AML-193 (cell line): ENCODE measurements at regions not wholly inside any gene's neighbourhood (a gene's known extent, or its start where the extent isn't known, plus 50 kb on each side); places are given as distances from the start of the nearest gene placed in this dataset.

Experiments
- DNase-seq, 2 experiments: peaks; one replicate each; lab custom pipeline; 2025; lab: John Stamatoyannopoulos, UW

DNA sequence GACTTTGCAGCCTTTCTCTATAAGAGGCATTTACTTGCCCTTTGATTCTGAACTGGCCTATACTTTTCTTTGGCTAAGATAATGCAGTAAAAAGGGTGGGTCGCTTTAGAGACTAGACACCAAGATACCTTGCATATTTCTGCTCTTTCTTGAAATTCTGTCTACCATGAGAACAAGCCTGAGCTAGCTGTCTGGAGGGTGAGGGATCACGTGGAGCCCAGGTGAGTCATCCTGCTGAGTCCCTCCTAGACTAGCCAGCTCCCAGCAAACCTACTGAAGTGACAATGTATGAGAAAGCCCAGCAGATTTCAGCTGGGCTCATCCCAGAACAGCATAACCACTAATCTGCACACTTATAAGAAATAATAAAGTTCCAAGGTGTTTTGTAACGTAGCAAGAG is 408.0 kb upstream of the KAZN start:
- no peak for DNase-seq

- DNase-seq, result no peak
Observed at GRCh38 chr1:14194511-14194910, 404.0 kb upstream of the KAZN start.

- DNase-seq, result no peak
Observed at GRCh38 chr1:14205066-14205465, 393.4 kb upstream of the KAZN start.

DNA sequence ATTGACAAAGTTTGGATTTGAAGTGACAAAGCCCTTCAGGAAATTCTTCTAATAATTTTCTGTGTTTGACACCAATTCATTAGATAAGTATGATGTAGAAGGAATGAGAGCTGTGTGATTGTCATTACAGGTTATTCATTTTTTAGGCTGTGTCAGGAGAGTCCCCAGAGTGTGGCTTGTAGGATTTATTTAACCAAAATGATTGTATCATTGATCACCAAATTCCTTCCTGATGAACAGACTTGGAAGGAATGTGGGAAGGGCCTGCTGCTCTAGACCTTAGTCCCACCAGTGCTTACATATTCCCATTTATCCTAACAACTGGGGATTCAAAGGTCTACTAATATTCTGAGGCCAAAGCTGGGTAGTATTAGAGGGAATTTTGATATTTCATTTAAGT is 383.3 kb upstream of the KAZN start:
- no peak for DNase-seq

DNA sequence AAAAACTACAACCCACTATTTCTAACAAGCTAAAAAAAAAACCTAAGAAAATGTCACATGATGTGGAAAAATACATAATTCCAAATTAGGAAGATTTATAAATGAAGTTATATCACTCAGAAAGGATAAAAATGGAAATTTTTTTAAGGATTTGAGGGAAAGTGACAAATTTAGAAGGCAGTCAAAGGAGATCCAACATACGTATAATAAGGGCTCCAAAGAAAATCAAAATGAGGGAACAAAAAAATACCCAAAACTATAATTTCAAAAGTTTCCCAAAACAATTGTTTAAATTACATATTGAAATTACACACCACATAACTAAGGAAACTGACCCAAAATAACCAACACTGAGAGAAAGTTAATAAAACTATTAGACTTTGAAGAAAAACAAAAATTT is 381.1 kb upstream of the KAZN start:
- DNase-seq, result no peak

GRCh38 chr1:14220324-14220723 is 378.2 kb upstream of the KAZN start:
- DNase-seq, result no peak

DNA sequence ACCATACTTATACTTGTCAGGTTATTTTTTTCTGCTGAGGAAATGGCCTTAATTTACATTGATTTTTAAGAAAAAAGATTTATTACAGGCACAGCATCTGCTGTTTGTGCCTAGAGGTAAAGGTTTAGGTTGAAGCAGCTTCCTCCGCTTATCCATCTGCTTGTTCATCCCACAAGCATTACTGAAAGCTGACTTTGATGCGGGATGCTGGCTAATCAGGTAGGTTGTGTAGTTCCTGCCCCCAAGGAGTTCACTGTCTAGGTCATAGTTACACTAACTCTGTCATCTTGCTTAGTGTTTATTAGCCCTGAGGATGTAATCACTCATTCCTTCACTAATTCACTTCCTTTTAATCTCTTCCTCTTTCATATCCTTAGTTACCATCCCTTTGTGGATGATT is 377.7 kb upstream of the KAZN start:
- DNase-seq, result no peak

GRCh38 chr1:14222086-14222485 is 376.4 kb upstream of the KAZN start:
- no peak for DNase-seq

DNA sequence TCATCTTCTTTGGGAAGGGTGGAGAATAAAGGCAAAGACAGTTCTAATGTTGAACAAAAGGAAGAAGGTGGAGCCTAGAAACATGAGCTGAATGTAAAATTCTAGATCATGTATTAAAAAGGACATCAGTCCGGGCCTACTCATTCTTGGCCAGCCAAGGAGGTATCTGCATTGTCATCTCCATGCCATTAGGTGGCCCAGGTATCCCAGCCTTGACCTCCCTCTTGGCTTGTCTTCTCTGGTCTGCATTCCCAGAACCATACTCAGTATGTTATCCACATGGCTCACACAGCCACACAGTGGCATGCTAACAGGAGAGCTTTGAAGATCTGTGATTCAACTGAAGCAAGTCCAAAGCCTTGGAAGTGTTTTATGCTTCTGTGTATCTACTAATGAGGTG is 369.8 kb upstream of the KAZN start:
- no peak for DNase-seq

DNA sequence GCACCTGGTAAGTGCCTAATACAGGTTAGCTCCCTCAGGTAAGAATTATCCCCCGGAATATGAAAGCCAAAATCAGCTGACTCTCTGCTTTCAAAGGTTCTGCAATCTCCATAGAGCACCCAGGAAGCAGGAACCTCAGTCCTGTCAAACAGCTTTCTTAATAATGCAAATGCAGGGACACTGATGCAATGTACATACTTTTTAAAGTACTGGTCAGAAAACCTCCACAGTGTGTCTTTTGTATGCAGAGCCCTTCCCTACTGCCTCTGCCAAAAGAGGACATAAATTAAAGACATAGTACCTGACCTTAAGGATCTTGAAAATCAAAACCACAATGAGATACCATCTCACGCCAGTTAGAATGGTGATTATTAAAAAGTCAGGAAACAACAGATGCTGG is 365.0 kb upstream of the KAZN start:
- DNase-seq, result no peak

GRCh38 chr1:14236097-14236496 is 362.4 kb upstream of the KAZN start:
- DNase-seq, result no peak

- DNase-seq, result no peak
Observed at GRCh38 chr1:14238472-14239307, 359.8 kb upstream of the KAZN start.

- DNase-seq, result no peak
Observed at GRCh38 chr1:14240265-14240664, 358.2 kb upstream of the KAZN start.

- DNase-seq, result no peak
Observed at GRCh38 chr1:14242123-14242522, 356.4 kb upstream of the KAZN start.

DNA sequence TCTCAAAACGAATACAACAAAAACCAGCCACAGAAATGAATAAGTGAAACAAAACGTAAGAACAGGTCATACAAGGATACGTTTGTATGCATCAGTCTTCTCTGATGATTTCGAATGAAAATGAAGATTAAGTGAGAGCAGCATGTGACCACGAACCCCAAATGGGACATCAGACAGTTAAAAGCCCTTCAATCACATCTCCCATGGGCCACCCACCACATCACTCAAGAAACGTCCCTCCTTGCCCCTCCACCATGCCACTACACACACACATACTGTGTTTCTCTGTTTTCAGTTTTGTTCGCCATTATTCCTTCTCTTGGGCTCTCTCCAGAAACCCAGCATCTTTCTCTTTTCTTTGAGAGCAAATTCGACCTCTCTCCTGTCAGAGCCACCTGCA is 355.6 kb upstream of the KAZN start:
- DNase-seq, result no peak

DNA sequence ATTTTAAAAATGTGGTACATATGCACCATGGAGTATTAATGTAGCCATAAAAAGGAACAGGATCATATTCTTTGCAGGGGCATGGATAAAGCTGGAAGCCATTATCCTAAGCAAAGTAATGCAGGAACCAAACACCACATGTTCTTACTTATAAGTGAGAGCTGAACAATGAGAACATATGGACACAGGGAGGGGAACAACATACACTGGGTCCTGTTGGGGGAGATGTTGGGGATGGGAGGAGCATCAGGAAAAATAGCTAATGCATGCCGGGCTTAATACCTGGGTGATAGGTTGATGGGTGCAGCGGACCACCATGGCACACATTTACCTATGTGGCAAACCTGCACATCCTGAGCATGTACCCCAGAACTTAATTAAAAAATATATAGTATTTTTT is 352.5 kb upstream of the KAZN start:
- no peak for DNase-seq

GRCh38 chr1:14246471-14246870 is 352.0 kb upstream of the KAZN start:
- no peak for DNase-seq

DNA sequence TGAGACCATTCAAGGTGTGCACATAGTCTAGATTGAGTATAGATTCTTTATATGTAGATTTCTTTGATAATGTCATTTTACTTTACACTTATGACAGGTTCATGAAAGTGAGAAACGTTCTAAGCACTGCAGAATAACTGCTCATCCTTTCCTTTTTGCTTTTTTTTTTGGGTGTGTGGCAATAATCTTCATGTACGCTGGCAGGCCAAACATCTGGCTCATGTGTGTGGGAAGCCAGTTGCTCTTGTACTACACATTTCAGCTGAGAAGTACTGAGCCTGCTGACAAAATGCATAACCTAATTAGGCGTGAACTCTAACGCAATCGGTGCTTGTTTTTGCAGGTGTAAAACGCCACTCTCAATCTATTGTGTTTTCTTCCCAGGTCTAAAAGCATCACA is 350.8 kb upstream of the KAZN start:
- DNase-seq, result no peak

GRCh38 chr1:14251871-14252270 is 346.6 kb upstream of the KAZN start:
- no peak for DNase-seq

DNA sequence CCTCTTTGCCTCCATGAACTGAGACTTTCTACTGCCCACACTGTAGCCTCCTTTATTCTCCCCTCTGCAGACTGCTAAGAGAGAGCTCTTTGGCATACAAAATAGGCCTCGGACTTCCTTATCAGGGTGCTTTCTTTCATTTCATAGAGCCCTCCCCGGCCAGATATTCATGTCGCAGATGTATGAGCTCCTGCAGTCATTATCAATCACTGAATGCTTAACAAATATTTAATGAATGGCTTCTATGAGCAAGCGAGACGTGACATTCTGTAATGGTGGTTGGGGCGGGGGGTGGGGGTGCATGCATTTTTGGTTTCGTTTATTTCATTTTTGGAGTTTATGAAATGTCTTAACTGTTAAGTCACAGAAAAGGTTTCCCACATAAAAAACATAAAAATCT is 344.8 kb upstream of the KAZN start:
- DNase-seq, result no peak

DNA sequence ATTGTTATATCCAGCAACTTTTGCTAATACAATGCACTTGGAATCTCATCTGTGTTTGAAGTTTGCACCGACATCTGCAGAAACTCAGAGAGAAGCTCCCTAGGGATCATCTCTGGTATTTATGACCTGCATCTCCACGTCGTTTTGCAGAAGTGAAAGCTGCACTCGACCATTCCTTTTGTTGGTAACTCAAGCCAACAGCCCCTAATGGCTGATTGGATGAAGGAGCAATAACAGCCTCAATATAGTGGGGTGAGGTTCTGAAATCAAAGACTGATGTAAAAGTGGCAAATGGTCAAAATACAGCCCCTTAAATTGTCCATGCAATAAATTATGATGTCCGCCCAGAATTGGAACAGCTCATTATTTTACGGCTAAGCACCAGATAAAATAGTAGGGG is 344.2 kb upstream of the KAZN start:
- DNase-seq, result no peak

DNA sequence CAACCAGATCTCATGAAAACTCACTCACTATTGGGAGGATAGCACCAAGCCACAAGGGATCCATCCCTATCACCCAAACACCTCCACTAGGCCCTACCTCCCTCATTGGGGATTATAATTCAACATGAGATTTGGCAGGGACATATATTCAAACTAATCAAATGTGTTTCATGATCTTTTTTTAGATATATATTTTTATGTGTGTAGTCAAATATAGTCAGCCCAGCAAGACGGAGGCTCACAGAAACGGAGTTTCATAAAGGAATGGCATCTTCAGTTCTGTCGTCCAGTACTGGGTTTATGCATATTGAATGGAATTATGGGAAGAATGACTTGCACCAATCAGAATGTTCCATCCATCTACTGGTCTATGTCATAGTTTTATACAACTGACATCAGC is 343.3 kb upstream of the KAZN start:
- no peak for DNase-seq

DNA sequence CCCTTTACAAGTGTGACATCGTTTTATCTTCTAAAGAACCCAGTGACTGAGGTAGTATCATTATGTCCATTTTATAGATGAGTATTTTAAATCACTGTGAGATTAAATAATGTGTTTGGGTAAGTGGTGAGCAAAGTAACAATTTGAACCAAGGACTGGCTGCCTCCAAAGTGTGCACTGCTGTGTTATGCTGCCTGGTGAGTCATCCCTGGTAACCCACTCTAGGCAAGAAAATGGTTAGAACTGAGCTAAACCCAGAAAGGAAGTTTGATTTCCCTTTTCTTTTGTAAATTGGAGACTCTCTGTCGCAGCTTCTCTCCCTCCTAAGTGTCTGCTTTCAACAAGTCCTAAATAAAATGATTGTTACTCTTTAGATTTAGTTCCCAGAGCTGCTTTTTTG is 342.8 kb upstream of the KAZN start:
- DNase-seq, result no peak

DNA sequence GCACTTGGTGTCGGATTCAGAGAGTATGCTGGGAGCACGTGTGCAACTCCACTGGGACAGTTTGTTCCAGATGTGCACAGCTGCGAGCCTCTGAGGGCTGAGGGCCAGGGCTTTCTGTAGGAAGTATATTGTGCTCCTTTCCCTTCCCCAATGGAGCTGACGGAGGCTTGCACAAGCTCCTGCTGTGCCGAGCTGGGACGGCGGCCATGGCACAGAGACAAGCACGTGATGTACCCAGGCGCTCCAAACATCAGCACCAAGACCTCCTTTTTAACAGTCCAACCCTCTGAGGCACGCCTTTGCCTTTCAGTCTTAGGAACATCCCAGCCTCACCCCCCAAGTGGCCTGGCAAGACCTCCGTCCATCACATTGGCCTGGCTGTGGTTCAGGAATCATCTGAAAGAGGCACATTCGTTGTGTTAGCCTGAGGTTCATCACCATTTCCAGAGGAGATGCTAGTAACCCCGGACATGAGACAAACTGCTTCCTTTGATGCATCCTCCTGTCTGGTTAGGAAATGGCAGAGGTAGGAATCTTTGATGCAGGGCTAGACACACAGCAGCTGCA is 339.2 kb upstream of the KAZN start:
- no peak for DNase-seq
